Inflammatory macrophage (primary cell): ENCODE measurements at regions not wholly inside any gene's neighbourhood (a gene's known extent, or its start where the extent isn't known, plus 50 kb on each side); places are given as distances from the start of the nearest gene placed in this dataset.

ENCODE experiments used
- DNase-seq, 2 donors: peaks; one replicate each; pipeline ENCODE4 v3.0.0-alpha.2; 2020 to 2022

DNA sequence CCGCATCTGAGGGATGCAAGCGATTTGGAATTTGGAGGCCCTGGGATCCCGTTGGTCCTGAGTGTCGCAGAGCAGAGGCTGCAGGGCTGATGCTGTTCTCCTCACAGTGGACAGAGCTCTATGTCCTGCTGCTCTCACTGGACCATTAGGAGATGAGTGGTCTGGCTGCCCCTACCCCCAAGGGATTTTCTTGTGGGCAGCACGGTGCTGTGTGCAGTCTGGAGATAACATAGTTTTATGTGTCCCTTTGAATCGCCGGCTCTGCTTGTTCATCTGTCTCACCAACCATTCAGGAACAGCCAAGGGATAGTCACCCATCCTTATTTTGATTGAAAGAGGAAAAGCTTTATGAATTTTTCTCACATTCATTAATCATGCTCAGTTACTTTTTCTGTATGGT, 49.9 kb downstream of the CHRM3 start:
- no peak for DNase-seq

DNA sequence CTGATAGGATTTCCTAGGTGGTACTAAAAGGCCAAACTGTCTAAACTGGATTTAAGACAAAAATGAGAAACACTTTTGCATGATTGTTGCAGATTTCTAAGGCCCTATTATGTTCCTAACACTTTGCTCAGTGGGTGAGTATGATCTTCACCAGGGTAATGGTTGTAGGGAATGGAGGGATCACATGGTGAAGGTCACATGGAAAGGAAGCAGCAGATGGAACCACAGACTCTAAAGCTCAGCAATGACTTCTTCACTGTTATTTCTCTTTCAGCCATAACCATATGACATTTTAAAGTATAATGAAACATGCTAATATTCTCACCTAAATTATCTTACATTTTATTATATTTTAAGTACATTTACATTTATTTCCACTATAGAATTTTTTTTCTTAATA, 51.5 kb downstream of the CHRM3 start:
- DNase-seq: no peak

DNA sequence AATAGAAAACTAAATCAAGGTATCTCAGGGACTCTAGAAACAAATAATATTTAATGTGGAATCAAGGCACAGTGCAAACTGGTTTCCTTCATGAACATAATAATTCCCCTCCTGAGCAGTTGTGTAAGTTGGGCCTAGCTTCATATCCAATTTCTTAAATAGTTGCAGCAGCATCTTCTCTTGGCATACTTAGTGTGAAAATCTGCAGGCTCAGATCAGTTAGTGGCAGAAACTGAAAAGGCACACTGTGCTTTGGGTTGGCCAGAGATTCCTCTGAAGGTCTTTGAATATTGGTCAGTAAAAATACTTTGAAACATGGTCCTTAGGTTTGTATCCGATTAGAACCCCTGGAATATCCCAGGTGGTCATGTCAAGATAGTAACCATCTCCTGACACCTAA, 52.5 kb downstream of the CHRM3 start:
- DNase-seq: no peak

DNA sequence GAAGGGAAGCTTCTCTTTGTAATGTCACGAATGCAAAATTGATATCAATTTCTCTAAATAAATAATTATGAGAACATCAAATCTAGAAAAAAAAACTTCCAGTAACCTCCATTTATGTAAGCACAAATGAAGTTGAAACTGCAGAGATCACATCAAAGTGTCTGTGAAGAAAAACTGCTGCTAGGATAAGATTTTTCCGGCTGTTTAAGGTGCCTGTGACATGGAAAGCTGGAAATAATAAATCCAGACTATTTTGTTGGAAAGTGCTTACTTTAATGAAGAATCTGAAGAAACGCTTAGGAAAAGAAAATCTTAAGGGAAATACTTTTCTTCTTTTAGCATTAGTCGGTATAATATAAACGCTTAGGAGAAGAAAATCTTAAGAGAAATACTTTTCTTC, 57.0 kb downstream of the CHRM3 start:
- DNase-seq: no peak

DNA sequence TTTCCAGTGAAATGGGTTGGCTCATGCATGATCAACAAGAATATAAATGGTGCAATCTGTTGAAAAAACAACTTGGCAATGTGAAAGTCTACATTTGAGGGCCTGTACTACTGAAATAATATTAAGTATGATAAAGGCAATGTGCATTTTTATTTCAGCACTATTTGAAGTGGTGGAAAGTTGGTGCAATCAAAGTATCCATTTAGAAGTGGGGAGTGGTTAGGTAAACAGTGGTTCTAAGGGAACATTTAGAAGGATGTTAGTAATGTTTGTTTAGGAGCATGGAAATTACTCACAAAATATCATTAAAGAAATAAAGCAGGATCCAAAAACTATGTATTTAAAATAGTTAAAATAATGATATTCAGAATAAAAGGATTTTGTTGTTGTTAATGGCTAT, 60.2 kb downstream of the CHRM3 start:
- DNase-seq: no peak

DNA sequence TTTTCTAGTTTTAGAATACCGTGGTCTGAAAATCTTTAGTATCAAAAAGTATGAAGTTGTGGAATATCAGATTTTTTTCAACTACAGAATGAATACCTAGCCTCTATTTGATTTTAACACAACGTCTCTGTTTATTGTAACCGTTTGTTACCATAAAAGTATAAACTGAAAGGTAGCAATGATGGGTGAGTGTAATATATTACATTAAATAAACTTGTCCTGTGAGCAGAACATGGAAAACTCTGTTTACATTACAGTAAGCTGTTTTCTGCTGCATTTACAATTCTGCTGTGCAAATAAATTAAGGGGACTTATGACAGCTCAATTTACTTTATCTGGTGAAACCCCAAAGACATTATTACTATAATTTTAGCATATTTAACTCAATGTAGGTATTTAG, 62.5 kb downstream of the CHRM3 start:
- DNase-seq: no peak

DNA sequence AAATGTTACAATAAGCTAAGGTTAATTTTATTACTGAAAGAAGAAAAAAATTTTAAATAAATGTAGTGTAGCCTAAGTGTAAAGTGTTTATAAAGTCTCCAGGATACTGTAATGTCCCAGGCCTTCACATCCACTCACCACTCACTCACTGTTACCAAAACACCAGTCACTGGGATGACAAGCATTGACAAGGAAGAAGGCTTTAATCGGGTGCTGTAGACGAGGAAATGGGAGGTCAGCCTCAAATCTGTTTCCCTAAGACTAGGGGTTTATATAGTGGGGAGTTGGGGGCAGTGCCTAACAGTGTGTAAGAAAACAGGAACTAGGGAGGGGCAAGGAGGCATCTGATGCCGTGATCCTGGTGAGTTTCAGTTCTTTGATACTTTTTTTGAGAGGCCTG, 69.4 kb downstream of the CHRM3 start:
- DNase-seq: no peak

DNA sequence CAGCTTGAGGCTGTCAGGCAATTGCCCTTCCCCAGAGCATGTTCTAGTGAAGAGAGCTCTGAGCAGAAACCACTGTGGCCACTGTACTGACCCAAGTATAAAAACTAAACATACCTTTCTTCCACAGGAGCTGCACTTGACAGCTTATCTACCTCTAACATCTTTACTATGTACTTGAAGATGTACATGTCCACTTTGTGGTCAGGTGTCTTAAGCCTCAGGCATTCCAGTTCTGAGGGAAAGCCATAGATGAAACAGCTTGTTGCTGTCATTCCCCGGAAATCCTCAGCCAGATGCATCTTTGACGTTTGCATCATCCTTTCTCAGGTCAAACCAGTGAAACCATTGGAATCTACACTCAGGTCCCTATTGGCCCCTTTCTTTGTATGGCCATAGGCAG, 70.4 kb downstream of the CHRM3 start:
- DNase-seq: no peak

DNA sequence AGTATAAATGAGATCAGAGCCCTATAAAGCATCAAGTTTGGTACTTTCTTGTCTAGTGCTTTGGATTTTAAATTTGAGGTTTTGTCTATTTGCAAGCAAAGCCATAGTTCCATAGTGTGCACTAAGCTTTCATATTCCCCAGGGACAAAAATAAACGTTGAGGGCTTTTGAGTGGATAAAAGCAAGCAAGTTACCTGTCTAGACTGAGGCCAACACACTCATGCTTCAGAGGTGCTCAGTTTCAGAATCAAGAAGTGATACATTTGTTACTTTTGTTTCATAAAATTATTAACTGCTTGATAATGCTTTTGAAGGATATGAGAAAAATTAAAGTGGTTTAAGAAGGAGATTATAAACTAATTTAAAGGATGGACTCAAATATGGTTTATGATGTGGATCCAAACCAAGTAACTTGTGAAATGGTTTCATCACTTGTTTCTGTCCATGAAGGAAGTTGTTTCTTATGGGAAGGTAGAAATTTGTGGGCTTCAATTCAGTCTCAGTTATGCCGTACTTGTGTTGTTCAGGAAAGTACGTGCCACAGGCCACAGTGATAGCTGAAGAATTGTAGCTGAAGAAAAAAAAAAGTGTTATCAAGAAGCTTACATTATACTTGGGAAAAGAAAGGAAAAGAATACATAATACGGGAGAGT, 71.2 kb downstream of the CHRM3 start:
- no peak for DNase-seq

DNA sequence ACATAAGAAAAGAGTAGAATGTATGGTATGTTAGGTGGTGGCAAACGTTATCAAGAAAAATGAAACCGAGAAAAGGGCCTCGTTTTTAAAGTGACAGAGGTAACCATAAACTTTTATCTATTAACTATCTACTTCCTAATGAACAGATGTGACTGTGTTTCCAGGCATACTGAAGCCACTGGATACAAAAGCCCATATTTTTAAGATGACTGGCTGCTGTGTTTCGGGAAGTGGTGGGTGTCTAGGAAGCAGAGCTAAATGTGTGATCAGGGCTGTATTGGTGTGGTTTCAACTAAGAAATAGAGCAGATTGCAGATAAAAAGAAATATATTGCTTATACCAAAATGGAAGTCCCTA, 71.8 kb downstream of the CHRM3 start:
- peak; percentile 10 to 28 for DNase-seq

DNA sequence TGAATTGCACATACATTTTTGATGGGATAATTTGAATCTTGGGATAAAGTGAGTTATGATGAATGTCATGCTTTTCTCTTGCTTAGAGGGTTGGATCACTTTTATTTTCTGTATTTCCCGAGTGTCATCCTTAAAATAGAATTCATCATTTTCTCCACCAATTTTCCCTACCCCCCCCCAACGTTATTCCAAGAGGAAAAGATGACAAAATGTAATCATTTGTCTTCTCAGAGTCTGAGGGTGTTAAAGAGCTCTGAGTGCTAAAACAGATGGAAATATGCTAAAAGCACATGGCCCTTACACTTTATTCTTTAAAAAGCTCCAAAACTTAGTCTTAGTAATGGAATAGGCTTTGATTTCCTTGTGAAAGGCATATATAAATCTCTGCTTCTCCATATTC, 81.4 kb downstream of the CHRM3 start:
- no peak for DNase-seq

DNA sequence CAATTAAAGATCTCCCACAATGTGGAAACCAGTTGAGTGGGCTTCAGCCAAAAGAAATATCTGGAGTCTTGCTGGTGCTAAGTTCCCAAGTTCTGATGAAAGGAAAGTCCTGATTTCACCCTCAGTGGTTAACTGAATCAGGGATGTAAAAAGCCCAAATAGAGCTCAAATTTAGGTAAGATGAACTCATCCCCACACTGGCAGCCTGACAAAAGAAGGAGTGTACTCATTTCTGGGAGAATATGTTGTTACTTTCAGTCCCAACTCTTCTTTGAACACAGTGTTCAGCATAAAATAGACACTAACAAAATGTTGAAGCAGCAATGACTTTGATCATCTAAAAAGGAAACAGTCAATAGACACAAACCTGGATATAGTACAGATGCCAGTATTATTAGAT, 91.7 kb downstream of the CHRM3 start:
- DNase-seq: no peak

DNA sequence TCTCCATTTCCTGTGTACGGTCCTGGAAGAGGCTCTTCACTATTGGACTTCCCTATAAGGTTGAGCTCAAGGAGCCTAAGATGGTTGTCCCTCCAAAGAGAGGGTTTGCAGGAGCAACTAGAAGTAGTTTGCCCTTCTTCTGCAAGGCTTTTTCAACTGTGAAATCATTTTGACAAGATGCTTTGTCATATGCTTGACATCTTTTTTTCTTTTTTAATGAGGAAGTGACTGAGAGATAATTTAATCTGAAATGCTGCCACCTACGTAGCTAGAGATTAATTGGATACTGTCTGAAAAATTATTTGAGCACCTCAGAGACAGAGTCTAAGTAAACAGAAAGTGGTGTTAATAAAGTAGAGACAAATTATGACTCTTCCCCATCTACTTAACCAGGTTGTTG, 97.0 kb downstream of the CHRM3 start:
- DNase-seq: peak in 1 of 2 donors; percentile 1

DNA sequence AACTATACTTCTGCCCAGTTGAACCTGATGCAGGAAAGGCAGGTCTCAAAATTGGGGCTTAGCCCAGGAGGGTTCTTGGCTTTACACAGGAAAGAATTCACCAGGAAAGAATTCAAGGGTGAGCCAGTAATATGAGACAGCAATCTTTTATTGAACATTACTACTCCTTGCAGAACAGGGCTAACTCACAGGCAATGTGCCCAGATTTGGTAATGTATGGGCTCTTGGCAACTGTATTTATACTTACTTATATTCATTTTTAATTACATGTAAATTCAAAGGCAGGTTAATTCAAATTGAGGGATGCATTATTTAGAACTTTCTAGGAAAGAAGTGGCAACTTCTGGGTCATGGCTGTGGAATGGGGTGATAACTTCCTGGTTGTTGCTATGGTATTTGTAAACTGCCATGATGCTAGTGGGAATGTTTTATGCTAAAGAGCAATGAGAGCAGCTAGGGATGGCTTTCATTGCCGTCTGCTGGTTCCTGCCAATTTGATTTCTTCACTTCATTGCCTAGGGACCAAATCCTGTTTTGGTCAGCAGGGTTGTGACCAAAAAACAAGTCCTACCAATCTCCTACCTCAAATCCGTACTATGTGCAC, 107.5 kb downstream of the CHRM3 start:
- no peak for DNase-seq

DNA sequence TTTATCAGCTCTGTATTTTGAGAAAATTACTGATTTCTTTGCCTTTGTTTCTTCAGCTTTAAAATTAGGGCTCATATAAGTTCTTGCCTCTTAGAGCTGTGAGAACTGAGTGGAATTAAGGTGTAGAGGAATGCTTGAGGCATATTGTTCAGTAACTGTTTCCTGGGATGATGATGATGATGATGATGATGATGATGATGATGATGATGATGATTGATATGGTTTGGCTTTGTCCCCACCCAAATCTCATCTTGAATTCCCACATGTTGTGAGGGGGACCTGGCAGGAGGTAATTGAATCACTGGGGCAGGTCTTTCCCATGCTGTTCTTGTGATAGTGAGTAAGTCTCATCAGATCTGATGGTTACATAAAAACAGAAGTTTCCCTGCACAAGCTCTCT, 118.7 kb downstream of the CHRM3 start:
- DNase-seq: no peak

DNA sequence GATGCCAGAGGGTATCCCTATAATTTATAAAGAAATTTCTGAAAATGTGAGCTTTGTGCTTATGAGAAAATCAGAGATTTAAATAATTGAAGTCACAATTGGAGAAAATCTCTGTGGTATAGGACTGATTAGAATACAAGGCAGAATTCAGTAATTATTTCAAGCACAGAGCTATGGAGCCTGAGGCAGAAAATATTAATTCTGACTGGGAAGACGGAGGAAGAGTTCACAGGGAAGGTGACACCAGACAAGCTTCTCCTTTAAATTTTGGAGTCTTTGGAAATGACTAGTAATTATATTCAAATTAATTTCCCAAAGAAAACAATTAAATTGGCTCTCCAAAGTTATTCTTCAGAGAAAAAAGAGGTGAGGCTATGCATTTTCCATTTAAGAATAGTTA, 121.5 kb downstream of the CHRM3 start:
- no peak for DNase-seq

DNA sequence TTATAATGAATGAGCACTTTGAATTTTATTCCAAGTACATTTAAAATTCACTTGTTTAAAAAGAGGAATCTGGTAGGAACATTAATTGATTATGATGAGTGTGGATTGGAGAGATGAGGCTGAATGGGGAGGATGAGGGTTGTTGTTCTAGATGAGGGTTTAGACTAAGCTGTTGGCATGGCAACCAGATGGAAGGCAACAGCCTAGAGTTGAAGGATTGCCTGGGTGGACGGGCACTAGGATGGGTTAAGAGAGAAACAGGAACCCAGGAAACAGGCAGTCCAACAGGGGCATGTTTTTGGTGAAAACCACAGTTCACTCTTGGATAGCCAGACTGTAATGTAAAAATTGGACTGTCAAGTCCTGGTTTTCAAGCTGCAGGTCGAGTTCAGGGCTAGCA, 125.5 kb downstream of the CHRM3 start:
- DNase-seq: no peak

DNA sequence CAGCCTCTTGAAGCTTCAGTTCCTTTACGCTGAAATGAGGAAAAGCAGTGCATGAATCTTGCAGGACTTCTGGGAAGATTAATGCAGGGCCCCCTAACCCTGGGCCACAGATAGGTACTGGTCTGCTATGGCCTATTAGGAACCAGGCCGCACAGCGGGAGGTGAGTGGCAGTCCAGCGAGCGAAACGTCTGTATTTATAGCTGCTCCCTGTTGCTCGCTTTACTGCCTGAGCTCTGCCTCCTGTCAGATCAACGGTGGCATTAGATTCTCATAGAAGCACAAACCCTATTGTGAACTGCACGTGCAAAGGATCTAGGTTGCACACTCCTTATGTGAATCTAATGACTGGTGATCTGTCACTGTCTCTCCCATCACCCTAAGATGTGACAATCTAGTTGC, 130.2 kb downstream of the CHRM3 start:
- no peak for DNase-seq

DNA sequence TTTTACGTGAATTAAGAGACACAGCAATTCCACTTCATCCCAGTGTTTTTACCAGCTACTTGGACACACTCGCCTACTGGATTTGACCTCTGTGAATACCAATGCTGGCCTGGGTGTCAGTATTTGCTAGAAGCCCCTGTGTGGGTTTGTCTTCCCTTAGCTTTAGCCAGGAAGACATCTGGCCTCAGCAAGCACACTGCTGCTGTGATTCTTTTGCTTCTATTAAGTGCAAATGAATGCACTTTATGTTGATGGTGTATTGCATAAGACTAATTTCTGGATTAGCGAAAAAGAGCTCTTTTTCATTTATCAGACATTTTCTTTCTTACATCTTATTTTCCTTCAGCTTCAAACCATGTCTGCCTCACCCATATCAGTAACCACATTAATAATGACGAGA, 140.0 kb downstream of the CHRM3 start:
- no peak for DNase-seq

DNA sequence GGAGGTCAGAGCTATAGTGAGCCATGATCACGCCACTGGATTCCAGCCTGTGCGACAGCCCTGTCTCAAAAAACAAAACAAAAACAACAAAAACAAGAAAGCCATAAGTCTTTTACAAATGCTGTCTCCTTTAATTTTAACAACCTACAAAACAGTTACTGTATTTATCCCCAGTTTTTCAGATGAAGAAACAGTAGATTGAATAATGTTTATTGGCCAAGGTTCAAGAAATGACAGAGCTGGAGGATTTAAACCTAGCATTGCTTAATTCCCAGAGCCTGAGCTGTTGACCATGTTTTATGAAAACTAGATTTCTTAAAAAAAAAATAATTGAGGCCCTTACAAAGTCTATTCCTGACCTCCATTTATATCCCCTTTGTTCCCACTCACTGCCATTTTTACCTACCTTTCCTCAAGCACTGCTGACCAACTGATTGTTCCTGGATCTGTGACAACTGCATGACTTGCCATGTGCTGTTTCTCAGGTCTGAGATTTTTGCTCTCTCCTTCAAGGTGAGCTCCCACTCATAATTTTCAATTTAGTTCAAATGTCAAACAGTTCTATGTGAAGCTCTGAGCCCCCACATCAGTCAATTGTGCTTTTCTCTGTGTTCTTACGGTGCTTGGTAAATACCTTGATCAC, 140.8 kb downstream of the CHRM3 start:
- DNase-seq: no peak

DNA sequence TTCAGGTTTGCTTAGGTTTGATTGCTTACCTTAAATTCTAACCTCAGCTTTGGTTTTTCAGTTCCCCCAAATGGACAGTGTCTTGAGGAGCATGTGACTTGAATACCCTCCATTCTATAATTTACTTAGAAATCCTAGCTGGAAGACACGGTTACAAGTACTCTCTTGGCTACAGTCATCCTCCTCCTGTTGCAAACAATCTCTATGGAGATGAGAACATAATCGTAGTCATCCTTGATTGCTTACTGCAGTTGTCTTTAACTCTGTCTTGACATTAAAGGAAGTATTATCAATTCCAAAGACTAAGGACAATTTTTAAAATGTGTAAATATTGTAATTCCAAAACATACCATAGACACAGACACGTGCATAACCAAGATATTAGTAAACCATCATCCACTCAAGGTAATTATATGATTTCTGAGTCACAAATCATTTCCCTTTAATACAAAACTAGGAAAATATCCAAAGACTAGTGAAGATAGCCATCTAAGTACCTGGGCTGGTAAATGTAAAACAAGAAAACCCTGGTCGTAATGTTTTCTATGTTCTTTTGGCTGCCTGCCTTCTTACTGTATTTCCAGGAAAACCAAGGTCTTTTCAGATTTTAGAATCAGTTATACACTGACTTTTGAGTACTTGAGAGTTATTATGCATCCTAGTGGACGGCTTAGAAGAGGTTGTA, 149.9 kb downstream of the CHRM3 start:
- DNase-seq: no peak

DNA sequence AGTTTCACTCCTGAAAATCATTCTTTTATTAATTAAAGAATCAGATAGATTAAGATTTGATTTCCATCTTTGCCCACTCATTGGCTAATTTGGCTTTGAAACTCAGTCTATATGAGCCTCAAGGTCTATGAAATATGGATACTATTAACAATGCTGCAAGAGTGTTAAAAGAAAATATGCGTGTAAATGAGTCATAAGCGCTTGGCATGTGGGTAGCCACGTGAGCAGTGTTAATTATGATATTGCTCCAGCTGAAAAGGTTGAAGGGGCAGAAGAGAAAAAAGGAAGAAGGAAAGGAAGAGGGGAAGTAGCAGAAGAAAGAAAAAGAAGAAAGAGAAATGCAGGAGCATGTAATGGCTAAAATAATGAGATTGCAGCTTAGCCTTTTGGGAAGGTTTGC, 151.4 kb downstream of the CHRM3 start:
- no peak for DNase-seq

DNA sequence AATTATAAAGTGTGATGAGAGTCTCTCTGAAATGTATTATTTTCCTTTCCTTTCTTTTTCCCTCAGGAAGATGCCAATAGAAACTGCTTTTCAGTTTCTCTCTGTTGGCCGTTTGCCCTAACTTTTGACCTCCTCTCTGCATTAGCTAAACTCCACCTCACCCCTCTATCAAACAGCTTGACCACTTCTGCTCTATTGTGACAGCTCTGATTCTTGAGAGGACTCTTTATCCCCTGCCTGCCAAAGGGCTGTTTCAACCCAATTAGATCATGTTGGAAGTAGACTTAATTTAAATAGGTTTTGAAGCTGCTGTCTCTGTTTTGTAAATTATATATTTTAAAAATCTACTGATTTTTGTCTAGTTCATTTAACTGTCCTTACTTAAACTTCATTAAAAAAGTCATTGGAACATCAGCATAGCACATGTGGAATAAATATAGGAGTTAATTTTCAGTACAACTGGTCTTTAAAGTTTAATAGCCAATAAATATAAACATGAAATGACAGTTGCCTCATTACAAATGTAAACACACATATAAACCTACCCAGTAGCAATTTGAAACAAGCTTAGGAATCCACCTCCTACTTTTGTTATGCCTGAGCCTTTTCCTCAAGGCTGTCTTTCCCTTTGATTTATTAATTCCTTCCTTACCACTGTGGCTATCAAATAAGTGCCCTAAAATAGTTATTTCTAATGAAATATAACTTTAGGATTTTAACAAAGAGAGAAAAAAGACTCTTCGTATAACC, 152.0 kb downstream of the CHRM3 start:
- no peak for DNase-seq
